Renal cortical epithelial cell (primary cell): ENCODE measurements at regions not wholly inside any gene's neighbourhood (a gene's known extent, or its start where the extent isn't known, plus 50 kb on each side); places are given as distances from the start of the nearest gene placed in this dataset.
"Not testable (repeated sequence)": the region's sequence is repeated elsewhere in the genome, so short reads cannot be mapped to it uniquely, and the experiment has no call there.

ENCODE experiments used
- DNase-seq: peaks from one replicate; pipeline ENCODE4 v3.0.0-alpha.2; 2011; ENCODE audit warnings: low read depth

DNA sequence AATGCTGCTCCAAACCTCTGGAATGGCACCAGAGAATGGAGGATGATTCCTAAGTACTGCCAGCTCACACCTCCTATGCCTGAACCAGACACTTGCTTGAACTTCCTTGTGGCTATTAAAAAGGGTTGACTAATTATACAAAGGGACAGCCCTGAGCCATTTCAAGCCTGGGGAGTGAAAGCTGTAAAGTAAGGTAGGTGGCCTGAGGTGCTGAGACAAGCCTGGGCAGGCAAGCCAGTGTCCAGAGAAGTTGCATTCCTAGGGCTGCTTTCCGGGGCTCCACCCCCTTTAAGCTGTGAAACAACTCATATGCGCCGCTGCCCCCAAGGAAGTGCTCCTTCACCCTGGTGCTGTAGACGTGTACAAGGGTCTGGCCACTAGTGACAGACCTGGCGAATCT, 79.9 kb upstream of the SLC1A3 start:
- DNase-seq = no peak

GRCh38 chr5:36528588-36528987, 77.8 kb upstream of the SLC1A3 start:
- DNase-seq = no peak

DNA sequence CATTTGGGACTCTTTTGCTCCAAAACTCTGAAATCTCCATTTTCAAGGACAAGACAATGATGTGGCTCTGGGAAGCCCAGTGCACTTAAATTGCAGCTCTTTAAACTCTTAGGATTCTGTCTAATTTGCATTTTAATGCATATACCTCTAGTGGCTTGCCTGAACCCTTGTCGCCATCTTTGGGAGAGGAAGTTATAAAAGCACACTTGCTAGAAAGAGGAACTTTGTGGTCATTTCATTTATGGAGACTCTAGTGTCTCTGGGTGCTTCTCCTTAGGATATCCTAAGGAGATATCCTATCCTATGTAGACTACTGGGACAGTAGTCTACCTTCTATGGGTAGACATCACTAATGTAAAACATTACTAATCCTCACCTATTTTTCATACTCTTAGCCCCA, 77.3 kb upstream of the SLC1A3 start:
- DNase-seq = no peak

- peak; percentile 31 for DNase-seq
Measured at GRCh38 chr5:36530215-36530614, 76.2 kb upstream of the SLC1A3 start.

DNA sequence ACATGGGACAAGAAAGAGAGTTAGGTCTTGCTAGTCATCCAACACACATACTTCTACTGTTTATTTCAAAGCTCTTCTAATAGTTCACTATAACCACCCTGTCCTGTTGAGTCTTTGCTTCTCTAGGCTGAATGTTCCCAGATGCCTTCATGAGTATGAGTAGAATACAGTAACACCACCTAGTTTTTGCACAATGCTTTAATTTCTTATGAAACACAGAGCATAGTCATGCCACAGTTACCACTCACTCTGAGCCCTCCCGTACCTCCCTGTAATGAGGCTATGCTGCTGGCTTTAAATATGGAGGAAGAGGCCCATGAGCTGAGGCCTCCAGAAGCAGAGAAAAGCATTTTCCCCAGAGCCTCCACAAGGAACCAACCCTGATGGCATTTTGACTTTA, 75.0 kb upstream of the SLC1A3 start:
- no peak for DNase-seq

GRCh38 chr5:36535378-36535777, 71.0 kb upstream of the SLC1A3 start:
- peak; percentile 44 for DNase-seq

- no peak for DNase-seq
Measured at GRCh38 chr5:36535859-36536615, 70.4 kb upstream of the SLC1A3 start.

DNA sequence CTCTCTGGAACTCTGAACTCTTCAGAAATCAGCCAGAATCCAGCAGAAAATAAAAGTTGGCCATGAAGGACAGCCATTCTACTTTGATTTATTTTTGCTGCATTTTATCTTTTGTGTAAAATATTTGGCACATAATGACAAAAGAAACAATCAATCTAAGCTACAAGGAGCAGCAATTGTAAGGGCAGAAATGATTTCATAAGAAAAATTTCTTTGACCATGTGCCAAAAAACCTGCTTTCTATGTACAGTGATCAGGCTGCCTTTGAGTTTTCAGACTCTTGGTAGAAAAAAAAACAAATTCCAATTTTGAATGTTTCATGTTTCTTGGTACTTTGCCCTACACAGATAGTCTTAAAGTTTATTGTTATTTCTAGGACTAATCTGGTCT, 69.8 kb upstream of the SLC1A3 start:
- DNase-seq = no peak

GRCh38 chr5:36537724-36538123, 68.7 kb upstream of the SLC1A3 start:
- no peak for DNase-seq

DNA sequence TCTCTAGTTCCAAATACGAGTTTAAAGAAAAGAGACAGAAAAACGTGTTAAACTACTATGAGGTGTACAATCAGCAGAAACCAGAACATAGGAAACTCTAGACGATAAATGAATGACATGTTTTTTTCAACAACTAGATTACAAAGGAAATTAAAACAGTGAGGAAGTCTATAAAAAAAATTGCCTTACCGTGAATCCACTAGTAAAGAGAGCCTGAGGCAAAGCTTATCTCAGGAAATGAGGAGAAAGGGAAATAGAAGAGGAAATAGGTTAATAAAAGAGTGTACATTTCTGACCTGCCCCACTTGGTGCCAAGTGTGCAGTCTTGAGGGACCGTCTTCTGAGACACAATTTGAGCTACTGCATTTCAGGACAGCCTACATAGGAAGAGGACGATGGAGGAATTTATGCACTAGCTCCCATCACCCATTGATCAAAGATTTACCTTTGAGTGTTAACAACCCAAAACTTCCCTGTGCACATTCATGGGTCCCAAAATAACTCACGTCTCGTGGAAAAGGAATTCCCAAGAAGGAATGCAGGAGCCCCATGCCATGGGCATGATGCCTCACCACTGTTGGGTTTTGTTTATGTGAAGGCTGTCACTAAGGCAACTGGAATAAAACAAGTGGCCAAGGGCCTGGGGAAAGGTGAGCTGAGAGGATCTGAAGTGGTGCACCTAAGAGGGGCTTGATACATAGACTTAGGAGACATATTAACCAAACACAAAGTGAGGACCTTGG, 53.6 kb upstream of the SLC1A3 start:
- peak; percentile 60 for DNase-seq

- DNase-seq = not testable (repeated sequence)
Measured at GRCh38 chr5:36555035-36555434, 51.4 kb upstream of the SLC1A3 start.
